Left ventricle myocardium inferior (tissue), 1 donor: ENCODE measurements at regions not wholly inside any gene's neighbourhood (a gene's known extent, or its start where the extent isn't known, plus 50 kb on each side); places are given as distances from the start of the nearest gene placed in this dataset.

Experiments used
- DNase-seq: peaks from one replicate; pipeline ENCODE4 v3.0.0-alpha.2; 2020
- H3K27ac ChIP-seq: fragments of 200-600 bp; replicated peaks from 2 replicates; pipeline ENCODE4 v1.8.0; 2021
- H3K27me3 ChIP-seq: fragments of 200-600 bp; 2 replicates; pipeline ENCODE4 v1.8.0; 2021; ENCODE audit warnings: low read depth
- H3K36me3 ChIP-seq: fragments of 200-600 bp; 2 replicates; pipeline ENCODE4 v1.8.0; 2021
- H3K4me1 ChIP-seq: fragments of 200-600 bp; 2 replicates; pipeline ENCODE4 v1.8.0; 2021
- H3K4me3 ChIP-seq: fragments of 200-600 bp; 2 replicates; pipeline ENCODE4 v1.8.0; 2021; ENCODE audit warnings: mild to moderate bottlenecking, moderate library complexity
- H3K9me3 ChIP-seq: fragments of 200-600 bp; replicated peaks from 2 replicates; pipeline ENCODE4 v1.8.0; 2021
- CTCF ChIP-seq: fragments of 200-600 bp; IDR thresholded peaks from 2 replicates; pipeline ENCODE4 v1.8.0; 2021; ENCODE audit warnings: antibody characterized with exemption, mild to moderate bottlenecking, borderline replicate concordance
- intact Hi-C: fragments of 100-400 bp; cut with micrococcal nuclease; formaldehyde crosslinking; loops from one replicate; pipeline ENCODE4 v1.11.0; 2022
- donor health status: DM: no; HTN: yes; CAD: no; lungs with severe emphysema.

DNA sequence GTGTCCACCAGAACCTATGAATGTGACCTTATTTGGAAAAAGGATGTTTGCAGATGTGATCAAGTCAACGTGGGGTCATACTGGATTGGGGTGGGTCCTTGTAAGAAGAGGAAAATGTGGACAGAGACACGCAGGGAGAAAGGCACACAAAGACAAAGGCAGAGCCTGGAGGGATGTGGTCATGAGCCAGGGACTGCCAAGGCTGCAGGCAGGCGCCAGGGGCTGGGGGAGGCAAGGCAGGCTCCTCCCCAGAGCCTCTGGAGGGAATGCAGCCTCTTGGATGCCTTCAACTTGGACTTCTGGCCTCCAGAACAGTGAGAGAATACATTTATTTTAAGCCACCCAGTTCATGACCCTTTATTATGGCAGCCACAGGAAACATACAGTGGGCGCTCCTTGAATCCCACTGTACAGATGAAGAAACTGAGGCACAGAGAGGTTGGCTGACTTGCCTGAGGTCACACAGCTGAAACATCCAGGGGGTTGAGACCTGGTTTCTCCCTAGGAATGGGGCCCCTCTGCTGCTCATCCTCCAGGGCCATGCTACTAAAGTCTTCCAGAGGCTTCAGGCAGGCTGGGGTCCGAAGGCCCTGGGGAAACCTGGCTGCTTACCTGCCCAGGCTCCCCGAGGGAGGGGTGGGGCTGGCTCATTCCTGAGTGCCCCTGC lies 99.7 kb downstream of the RFLNA start:
- H3K36me3 ChIP-seq: peaks cover 32% of the 10 kb centered on the region
- intact Hi-C loops: no loop called here

DNA sequence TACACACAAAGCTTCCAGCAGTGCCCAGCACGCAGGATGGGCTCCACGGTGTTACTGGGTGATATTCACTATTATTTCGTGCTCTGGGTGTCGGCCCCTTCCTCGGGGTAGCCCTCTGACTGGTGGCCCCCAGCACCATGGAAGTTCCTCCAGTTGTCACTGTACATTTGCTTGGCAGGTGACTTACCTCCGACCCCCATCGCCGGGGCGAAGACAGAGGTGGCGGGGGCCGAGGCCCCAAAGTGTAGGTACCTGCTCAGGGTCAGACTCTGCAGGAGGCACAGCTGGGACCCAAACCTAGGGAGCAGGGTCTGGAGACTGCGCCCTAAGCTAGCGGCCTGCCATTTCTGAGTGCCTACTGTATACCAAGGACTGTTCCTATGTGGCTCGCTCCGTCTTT lies 98.9 kb downstream of the RFLNA start:
- Histone ChIP-seq H3K4me3 (no peak overlapping the region), H3K27ac (peak overlapping the region; percentile 98), H3K36me3 (peaks cover 31% of the 10 kb centered on the region), H3K27me3 (no peaks in the 10 kb centered on the region), H3K9me3 (no peaks in the 10 kb centered on the region), H3K4me1 (peaks cover 100% of the 10 kb centered on the region)
- intact Hi-C loops: no loop called here
- no peak for TF ChIP-seq CTCF
- DNase-seq: no peak

More for the DNA sequence above, 99.7 kb downstream of the RFLNA start:
- no peak for DNase-seq
- Histone ChIP-seq H3K9me3 (no peaks in the 10 kb centered on the region), H3K27ac (peak overlapping the region; percentile 98), H3K4me1 (peaks cover 100% of the 10 kb centered on the region), H3K4me3 (no peak overlapping the region), H3K27me3 (no peaks in the 10 kb centered on the region)
- TF ChIP-seq CTCF: no peak

GRCh38 chr12:124393414-124393790 lies 98.5 kb downstream of the RFLNA start:
- Histone ChIP-seq H3K36me3 (peaks cover 27% of the 10 kb centered on the region), H3K27me3 (no peaks in the 10 kb centered on the region), H3K4me1 (peaks cover 98% of the 10 kb centered on the region), H3K4me3 (no peak overlapping the region), H3K27ac (peak overlapping the region; percentile 98), H3K9me3 (no peaks in the 10 kb centered on the region)
- intact Hi-C loops: no loop called here
- DNase-seq: no peak
- TF ChIP-seq CTCF: no peak

DNA sequence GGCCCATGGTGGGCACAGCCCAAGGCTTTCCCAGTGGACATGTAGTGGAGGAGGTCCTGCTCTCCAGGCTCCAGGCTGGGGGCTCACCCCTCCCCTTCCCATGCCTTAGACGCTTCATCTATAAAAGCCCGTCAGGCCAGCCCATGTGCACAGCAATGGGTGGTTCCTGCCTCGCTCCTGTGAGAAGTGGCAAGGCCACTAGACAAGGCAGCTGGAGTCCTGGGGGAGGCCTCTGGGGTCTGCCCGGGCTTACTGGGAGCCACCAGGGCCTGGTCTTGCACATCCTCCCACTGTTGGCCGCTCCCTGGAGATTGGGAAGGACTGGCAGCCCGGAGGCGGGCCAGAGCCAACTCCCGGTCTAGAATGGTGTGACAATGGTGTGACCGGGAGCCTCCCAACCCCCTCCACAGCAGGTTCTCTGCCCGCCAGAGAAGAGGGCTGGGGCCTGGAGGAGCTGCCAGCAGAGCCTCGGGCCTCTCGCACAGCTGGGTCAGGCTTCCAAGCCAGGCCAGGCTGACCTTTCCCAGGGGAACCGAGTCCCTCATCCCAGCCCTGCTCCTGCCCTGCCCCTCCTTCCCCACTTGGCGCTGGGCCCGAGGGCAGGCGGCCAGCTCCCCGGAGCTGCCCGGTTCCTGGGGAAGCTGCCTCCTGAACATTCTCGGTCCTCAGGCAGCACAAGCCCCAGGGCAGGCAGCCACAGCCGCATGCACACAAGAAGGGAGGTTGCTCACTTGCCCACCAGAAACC lies 97.9 kb downstream of the RFLNA start:
- peaks cover 22% of the 10 kb centered on the region for H3K36me3 ChIP-seq
- intact Hi-C loops: no loop called here
- peak overlapping the region; percentile 98 for H3K27ac ChIP-seq
- peak; percentile 94 for DNase-seq
- no peaks in the 10 kb centered on the region for H3K27me3 ChIP-seq
- no peaks in the 10 kb centered on the region for H3K9me3 ChIP-seq
- H3K4me1 ChIP-seq: peaks cover 98% of the 10 kb centered on the region
- TF ChIP-seq CTCF: no peak
- H3K4me3 ChIP-seq: no peak overlapping the region

- Histone ChIP-seq H3K4me1 (peaks cover 98% of the 10 kb centered on the region), H3K36me3 (peaks cover 16% of the 10 kb centered on the region), H3K27me3 (no peaks in the 10 kb centered on the region), H3K9me3 (no peaks in the 10 kb centered on the region), H3K4me3 (no peak overlapping the region), H3K27ac (peak overlapping the region; percentile 98)
- intact Hi-C loops: no loop called here
- no peak for DNase-seq
- TF ChIP-seq CTCF: peak; percentile 19
These were observed 97.4 kb downstream of the RFLNA start for GRCh38 chr12:124392271-124392666.
